B cell (primary cell): ENCODE measurements at regions not wholly inside any gene's neighbourhood (a gene's known extent, or its start where the extent isn't known, plus 50 kb on each side); places are given as distances from the start of the nearest gene placed in this dataset.

ENCODE experiments used
- ATAC-seq: fragments of 200-7000 bp; cut with Tn5 transposase; one replicate; pipeline ENCODE4 v1.10.0; 2021; ENCODE audit warnings: low read depth, mild to moderate bottlenecking, moderate number of reproducible peaks, moderate library complexity
- CTCF ChIA-PET: fragments of 350-600 bp; sonication (Branson Sonifier 250); formaldehyde crosslinking; loops from one replicate; lab custom pipeline; 2021; ENCODE audit warnings: antibody characterized with exemption, inconsistent platforms; lab: Charles Lee
- POLR2A ChIA-PET: fragments of 350-600 bp; sonication (Branson Sonifier 250); formaldehyde crosslinking; loops from one replicate; lab custom pipeline; 2021; ENCODE audit warnings: antibody characterized with exemption; lab: Charles Lee
- DNase-seq: peaks from one replicate; pipeline ENCODE4 v3.0.0; 2013
- H2AFZ ChIP-seq: 2 replicates; pipeline ENCODE4 v1.6.1; 2012; ENCODE audit warnings: mild to moderate bottlenecking, low read depth, low read length; ENCODE audit not compliant: insufficient read depth, poor library complexity, severe bottlenecking
- H3K27ac ChIP-seq, 2 donors: 1 replicate in 1 of 2; 2 replicates in 1 of 2; pipeline ENCODE4 v1.5.1; 2012 to 2013; ENCODE audit warnings: low read length in 2 of 2, mild to moderate bottlenecking in 2 of 2, moderate library complexity in 1 of 2
- H3K27me3 ChIP-seq, 4 experiments: fragments of 200-600 bp in 1 of 4; sonication (generic) in 1 of 4; replicated peaks in 1 of 4; 1 replicate in 2 of 4; 2 replicates in 2 of 4; pipeline versions ENCODE4 v1.6.1 to v1.7.0; 2013 to 2016; ENCODE audit warnings: low read length in 3 of 4, mild to moderate bottlenecking in 2 of 4, mixed read lengths in 1 of 4, moderate library complexity in 1 of 4; ENCODE audit not compliant: insufficient read depth in 4 of 4, control insufficient read depth in 3 of 4; ENCODE audit errors: control extremely low read depth in 1 of 4
- H3K36me3 ChIP-seq, 2 experiments: replicated peaks in 1 of 2; 1 replicate in 1 of 2; 2 replicates in 1 of 2; pipeline versions ENCODE4 v1.6.1 to v1.7.1; 2013; ENCODE audit warnings: low read length in 1 of 2; ENCODE audit not compliant: insufficient read depth in 2 of 2, control insufficient read depth in 1 of 2; ENCODE audit errors: control extremely low read depth in 1 of 2, extremely low read depth in 1 of 2
- H3K4me1 ChIP-seq, 2 donors: fragments of 200-600 bp in 1 of 2; sonication (generic) in 1 of 2; 1 replicate in 1 of 2; 2 replicates in 1 of 2; pipeline versions ENCODE4 v1.5.1 to v1.6.1; 2013 to 2017; ENCODE audit warnings: low read length in 2 of 2; ENCODE audit not compliant: control insufficient read depth in 2 of 2, insufficient read depth in 2 of 2
- H3K4me2 ChIP-seq: replicated peaks from 2 replicates; pipeline ENCODE3; 2012; ENCODE audit warnings: mild to moderate bottlenecking, low read depth, low read length; ENCODE audit not compliant: poor library complexity, severe bottlenecking
- H3K4me3 ChIP-seq, 5 experiments: fragments of 200-600 bp in 1 of 5; sonication (generic) in 1 of 5; 1 replicate in 3 of 5; 2 replicates in 2 of 5; pipeline versions ENCODE4 v1.5.1 to v1.7.0; 2011 to 2016; ENCODE audit warnings: low read length in 4 of 5, mild to moderate bottlenecking in 4 of 5, low read depth in 2 of 5, control low read depth in 1 of 5, moderate library complexity in 1 of 5; ENCODE audit not compliant: insufficient read depth in 1 of 5; ENCODE audit errors: control extremely low read depth in 1 of 5, extremely low read depth in 1 of 5
- H3K79me2 ChIP-seq: fragments of 200-600 bp; sonication (generic); one replicate; pipeline ENCODE4 v1.6.0; 2016; ENCODE audit warnings: low read length; ENCODE audit not compliant: control insufficient read depth, insufficient read depth
- H3K9ac ChIP-seq: fragments of 200-600 bp; sonication (generic); 2 replicates; pipeline ENCODE4 v1.6.1; 2017; ENCODE audit warnings: mild to moderate bottlenecking, low read length, moderate library complexity
- H3K9me3 ChIP-seq, 3 donors: one replicate each; pipeline versions ENCODE4 v1.6.1 to v1.7.1; 2013; ENCODE audit warnings: low read length in 2 of 3; ENCODE audit not compliant: control insufficient read depth in 2 of 3, insufficient read depth in 1 of 3; ENCODE audit errors: control extremely low read depth in 1 of 3
- H4K20me1 ChIP-seq: 2 replicates; pipeline ENCODE4 v1.6.0; 2012; ENCODE audit warnings: mild to moderate bottlenecking, low read length; ENCODE audit not compliant: insufficient read depth, control insufficient read depth, poor library complexity, severe bottlenecking
- H3K27ac Mint-ChIP-seq: one replicate; pipeline ENCODE4 v1.8.0; 2021; ENCODE audit warnings: mixed read lengths
- H3K27me3 Mint-ChIP-seq: one replicate; pipeline ENCODE4 v1.8.0; 2021; ENCODE audit warnings: mixed read lengths
- H3K4me1 Mint-ChIP-seq: one replicate; pipeline ENCODE4 v1.8.0; 2021; ENCODE audit warnings: mixed read lengths
- H3K4me3 Mint-ChIP-seq: one replicate; pipeline ENCODE4 v1.8.0; 2021; ENCODE audit warnings: mixed read lengths
- H3K9me3 Mint-ChIP-seq: one replicate; pipeline ENCODE4 v1.8.0; 2022; ENCODE audit warnings: mixed read lengths; ENCODE audit not compliant: insufficient read depth
- EZH2 ChIP-seq: IDR thresholded peaks from 2 replicates; pipeline ENCODE4 v1.6.1; 2012; ENCODE audit warnings: borderline replicate concordance, low read depth, mild to moderate bottlenecking, moderate library complexity, low read length; ENCODE audit not compliant: insufficient read depth, poor library complexity, severe bottlenecking
- WGBS: methylation state at CpG from one replicate; pipeline ENCODE4 v1.1.5; 2013; ENCODE audit warnings: missing lambda C conversion rate; ENCODE audit not compliant: insufficient coverage; 5-methylcytosine and 5-hydroxymethylcytosine counted together
- intact Hi-C: fragments of 100-400 bp; cut with micrococcal nuclease; formaldehyde crosslinking; loops from one replicate; pipeline ENCODE4 v1.10.0; 2022
- TF ChIP-seq, protein P1 (sequence below): fragments of 200-600 bp; IDR thresholded peaks from one replicate; pipeline ENCODE4 v1.8.0; 2022; ENCODE audit warnings: antibody characterized with exemption, mild to moderate bottlenecking

DNA sequence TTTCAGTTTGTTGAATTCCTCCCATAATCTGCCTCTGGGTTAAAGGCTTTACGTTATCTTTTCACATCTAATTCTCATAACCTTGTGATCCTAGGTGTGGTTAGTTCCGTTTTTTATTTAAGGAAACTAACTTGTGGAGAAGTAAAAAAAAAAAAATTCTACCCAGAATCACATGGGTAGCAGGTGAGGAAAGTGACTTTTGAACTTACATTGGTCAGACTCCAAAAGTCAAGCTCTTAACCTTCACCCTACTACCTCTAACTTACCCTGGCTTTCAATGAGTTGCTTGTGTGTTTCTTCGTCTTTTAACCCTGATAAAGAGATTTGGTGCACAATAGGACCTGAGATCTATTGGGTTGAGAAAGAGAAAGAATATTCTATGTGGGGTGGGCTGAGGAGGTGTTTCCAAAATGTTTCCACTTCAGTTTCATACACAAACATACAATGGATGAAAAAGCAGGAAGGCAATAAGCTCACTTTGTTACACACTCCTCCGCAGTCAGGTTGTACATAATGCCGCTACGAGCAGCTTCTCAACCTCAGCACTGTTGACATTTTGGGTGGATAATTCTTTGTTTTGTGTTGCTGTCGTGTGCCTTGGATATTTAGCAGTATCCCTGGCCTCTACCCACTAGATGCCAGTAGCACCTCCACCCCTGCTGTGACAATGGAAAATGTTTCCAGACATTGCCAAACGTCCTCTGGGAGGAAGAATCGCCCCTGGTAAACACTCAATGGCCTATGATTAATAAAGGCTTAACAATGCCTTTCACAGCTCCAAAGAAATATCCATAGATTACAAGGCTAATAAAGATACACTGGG is 193.0 kb upstream of the ZNF217 start:
- ATAC-seq = peak; percentile 21
- Mint-ChIP-seq H3K27me3 (no peaks in the 10 kb centered on the region), H3K27ac (peak overlapping the region; percentile 54), H3K4me3 (peak overlapping the region; percentile 54), H3K9me3 (no peaks in the 10 kb centered on the region), H3K4me1 (peaks cover 29% of the 10 kb centered on the region)
- H3K4me2 ChIP-seq = peak overlapping the region; percentile 39
- peak overlapping the region; percentile 0 for H3K9ac ChIP-seq
- H3K79me2 ChIP-seq = no peaks in the 10 kb centered on the region
- no CpG with 5 or more reads among the region's 9 CpGs for WGBS
- intact Hi-C loops = loop anchor here (5.0 kb wide), 1 partner anchor 34 kb away; no protein-coding TSS in a partner anchor
- ChIA-PET POLR2A (interaction anchor here (0.6 to 0.7 kb wide), 2 partner anchors 150 to 198 kb away, joined by 3 read pairs; no protein-coding TSS in a partner anchor), CTCF (interaction anchor here (0.6 to 1.2 kb wide), 3 partner anchors 48 to 79 kb away, joined by 3 to 6 read pairs (median 3); no protein-coding TSS in a partner anchor)
- H3K9me3 ChIP-seq = no peaks in the 10 kb centered on the region
- H3K4me1 ChIP-seq = peaks cover 21 to 25% of the 10 kb centered on the region in 2 donors
- H4K20me1 ChIP-seq = no peaks in the 10 kb centered on the region
- peak overlapping the region; percentile 26 to 51 for H3K27ac ChIP-seq
- peak overlapping the region; percentile 23 for H2AFZ ChIP-seq
- peak; percentile 58 for DNase-seq
- no peaks in the 10 kb centered on the region for H3K36me3 ChIP-seq
- no peaks in the 10 kb centered on the region for H3K27me3 ChIP-seq
- peak overlapping the region in 1 of 5 experiments; percentile 7 for H3K4me3 ChIP-seq
- TF ChIP-seq, protein P1, sequence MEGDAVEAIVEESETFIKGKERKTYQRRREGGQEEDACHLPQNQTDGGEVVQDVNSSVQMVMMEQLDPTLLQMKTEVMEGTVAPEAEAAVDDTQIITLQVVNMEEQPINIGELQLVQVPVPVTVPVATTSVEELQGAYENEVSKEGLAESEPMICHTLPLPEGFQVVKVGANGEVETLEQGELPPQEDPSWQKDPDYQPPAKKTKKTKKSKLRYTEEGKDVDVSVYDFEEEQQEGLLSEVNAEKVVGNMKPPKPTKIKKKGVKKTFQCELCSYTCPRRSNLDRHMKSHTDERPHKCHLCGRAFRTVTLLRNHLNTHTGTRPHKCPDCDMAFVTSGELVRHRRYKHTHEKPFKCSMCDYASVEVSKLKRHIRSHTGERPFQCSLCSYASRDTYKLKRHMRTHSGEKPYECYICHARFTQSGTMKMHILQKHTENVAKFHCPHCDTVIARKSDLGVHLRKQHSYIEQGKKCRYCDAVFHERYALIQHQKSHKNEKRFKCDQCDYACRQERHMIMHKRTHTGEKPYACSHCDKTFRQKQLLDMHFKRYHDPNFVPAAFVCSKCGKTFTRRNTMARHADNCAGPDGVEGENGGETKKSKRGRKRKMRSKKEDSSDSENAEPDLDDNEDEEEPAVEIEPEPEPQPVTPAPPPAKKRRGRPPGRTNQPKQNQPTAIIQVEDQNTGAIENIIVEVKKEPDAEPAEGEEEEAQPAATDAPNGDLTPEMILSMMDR = no peak
- TF ChIP-seq EZH2 = no peak

- H3K4me1 ChIP-seq = peaks cover 21 to 25% of the 10 kb centered on the region in 2 donors
- H3K9me3 Mint-ChIP-seq = no peaks in the 10 kb centered on the region
- H3K4me3 Mint-ChIP-seq = peak overlapping the region; percentile 54
- H3K4me1 Mint-ChIP-seq = peaks cover 29% of the 10 kb centered on the region
- peak overlapping the region; percentile 23 for H2AFZ ChIP-seq
- TF ChIP-seq, protein P1 = no peak
- TF ChIP-seq EZH2 = no peak
- H4K20me1 ChIP-seq = no peaks in the 10 kb centered on the region
- H3K27me3 Mint-ChIP-seq = no peaks in the 10 kb centered on the region
- DNase-seq = no peak
- ChIA-PET CTCF (interaction anchor here (0.6 to 1.2 kb wide), 3 partner anchors 48 to 80 kb away, joined by 3 to 6 read pairs (median 3); no protein-coding TSS in a partner anchor), POLR2A (interaction anchor here (0.6 kb wide), 1 partner anchor 149 kb away, joined by 3 read pairs; no protein-coding TSS in a partner anchor)
- H3K36me3 ChIP-seq = no peaks in the 10 kb centered on the region
- H3K9me3 ChIP-seq = no peaks in the 10 kb centered on the region
- H3K27ac ChIP-seq = peak overlapping the region; percentile 26 to 51
- H3K27me3 ChIP-seq = no peaks in the 10 kb centered on the region
- no peaks in the 10 kb centered on the region for H3K79me2 ChIP-seq
- H3K27ac Mint-ChIP-seq = peak overlapping the region; percentile 54
- intact Hi-C loops = loop anchor here (5.0 kb wide), 1 partner anchor 34 kb away; no protein-coding TSS in a partner anchor
- H3K4me2 ChIP-seq = peak overlapping the region; percentile 39
- peak overlapping the region; percentile 0 for H3K9ac ChIP-seq
- H3K4me3 ChIP-seq = peak overlapping the region in 1 of 5 experiments; percentile 7
- WGBS = 100% methylated on average over 2 of the region's 3 CpGs
- no peak for ATAC-seq
Observed at GRCh38 chr20:53786071-53786444, 192.4 kb upstream of the ZNF217 start.
